DOHH2 (cell line): ENCODE measurements at regions not wholly inside any gene's neighbourhood (a gene's known extent, or its start where the extent isn't known, plus 50 kb on each side); places are given as distances from the start of the nearest gene placed in this dataset.

Experiments
- EZH2phosphoT487 ChIP-seq: fragments of 200-600 bp; sonication (generic); IDR thresholded peaks from 2 replicates; pipeline ENCODE4 v1.6.1; 2017; ENCODE audit warnings: borderline replicate concordance, mild to moderate bottlenecking, antibody characterized with exemption, low read length, moderate library complexity, mixed read lengths
- TF ChIP-seq, protein P1 (sequence below): fragments of 200-600 bp; sonication (generic); IDR thresholded peaks from one replicate; pipeline ENCODE4 v1.5.1; 2014; ENCODE audit warnings: antibody characterized with exemption, mild to moderate bottlenecking, low read depth, low read length; ENCODE audit not compliant: poor library complexity, severe bottlenecking

- TF ChIP-seq, protein P1, sequence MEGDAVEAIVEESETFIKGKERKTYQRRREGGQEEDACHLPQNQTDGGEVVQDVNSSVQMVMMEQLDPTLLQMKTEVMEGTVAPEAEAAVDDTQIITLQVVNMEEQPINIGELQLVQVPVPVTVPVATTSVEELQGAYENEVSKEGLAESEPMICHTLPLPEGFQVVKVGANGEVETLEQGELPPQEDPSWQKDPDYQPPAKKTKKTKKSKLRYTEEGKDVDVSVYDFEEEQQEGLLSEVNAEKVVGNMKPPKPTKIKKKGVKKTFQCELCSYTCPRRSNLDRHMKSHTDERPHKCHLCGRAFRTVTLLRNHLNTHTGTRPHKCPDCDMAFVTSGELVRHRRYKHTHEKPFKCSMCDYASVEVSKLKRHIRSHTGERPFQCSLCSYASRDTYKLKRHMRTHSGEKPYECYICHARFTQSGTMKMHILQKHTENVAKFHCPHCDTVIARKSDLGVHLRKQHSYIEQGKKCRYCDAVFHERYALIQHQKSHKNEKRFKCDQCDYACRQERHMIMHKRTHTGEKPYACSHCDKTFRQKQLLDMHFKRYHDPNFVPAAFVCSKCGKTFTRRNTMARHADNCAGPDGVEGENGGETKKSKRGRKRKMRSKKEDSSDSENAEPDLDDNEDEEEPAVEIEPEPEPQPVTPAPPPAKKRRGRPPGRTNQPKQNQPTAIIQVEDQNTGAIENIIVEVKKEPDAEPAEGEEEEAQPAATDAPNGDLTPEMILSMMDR = no peak
- TF ChIP-seq EZH2phosphoT487 = no peak
Measured at GRCh38 chr1:224529844-224530243, 86.3 kb upstream of the CNIH3 start.
